CD4-positive, alpha-beta T cell treated with Interleukin-15 for 4 hours (primary cell): ENCODE measurements at regions not wholly inside any gene's neighbourhood (a gene's known extent, or its start where the extent isn't known, plus 50 kb on each side); places are given as distances from the start of the nearest gene placed in this dataset.

ENCODE experiments used
- DNase-seq: peaks from one replicate; pipeline ENCODE4 v3.0.0-alpha.2; 2020; ENCODE audit warnings: low spot score

GRCh38 chrX:40316502-40316901, 218.7 kb upstream of the BCOR start:
- no peak for DNase-seq

- DNase-seq: no peak
Observed at GRCh38 chrX:40314070-40314469, 216.3 kb upstream of the BCOR start.

- DNase-seq: no peak
Observed at GRCh38 chrX:40313269-40313668, 215.5 kb upstream of the BCOR start.

GRCh38 chrX:40310447-40310846, 212.7 kb upstream of the BCOR start:
- no peak for DNase-seq

GRCh38 chrX:40310016-40310415, 212.3 kb upstream of the BCOR start:
- DNase-seq: no peak

- no peak for DNase-seq
Observed at GRCh38 chrX:40307871-40308270, 210.1 kb upstream of the BCOR start.

GRCh38 chrX:40304115-40304514, 206.4 kb upstream of the BCOR start:
- DNase-seq: no peak

- no peak for DNase-seq
Observed at GRCh38 chrX:40303256-40304077, 205.7 kb upstream of the BCOR start.

GRCh38 chrX:40300286-40300890, 202.6 kb upstream of the BCOR start:
- DNase-seq: no peak

GRCh38 chrX:40299641-40300046, 201.9 kb upstream of the BCOR start:
- peak; percentile 17 for DNase-seq

- DNase-seq: no peak
Observed at GRCh38 chrX:40298572-40299479, 201.1 kb upstream of the BCOR start.

GRCh38 chrX:40298069-40298468, 200.3 kb upstream of the BCOR start:
- DNase-seq: no peak

GRCh38 chrX:40291553-40291952, 193.8 kb upstream of the BCOR start:
- no peak for DNase-seq

GRCh38 chrX:40290517-40290916, 192.8 kb upstream of the BCOR start:
- no peak for DNase-seq

GRCh38 chrX:40285876-40286275, 188.1 kb upstream of the BCOR start:
- no peak for DNase-seq

GRCh38 chrX:40284852-40285251, 187.1 kb upstream of the BCOR start:
- DNase-seq: no peak

GRCh38 chrX:40283981-40284380, 186.2 kb upstream of the BCOR start:
- no peak for DNase-seq

- no peak for DNase-seq
Observed at GRCh38 chrX:40282946-40283660, 185.3 kb upstream of the BCOR start.

GRCh38 chrX:40282348-40282747, 184.6 kb upstream of the BCOR start:
- no peak for DNase-seq

- DNase-seq: peak; percentile 39
Observed at GRCh38 chrX:40281336-40282005, 183.7 kb upstream of the BCOR start.

GRCh38 chrX:40279762-40280161, 182.0 kb upstream of the BCOR start:
- no peak for DNase-seq

GRCh38 chrX:40279091-40279430, 181.3 kb upstream of the BCOR start:
- no peak for DNase-seq
